ENCODE measurements at regions not wholly inside any gene's neighbourhood (a gene's known extent, or its start where the extent isn't known, plus 50 kb on each side); places are given as distances from the start of the nearest gene placed in this dataset.
A peak's percentile ranks its signal among the peaks of the same experiment; 100 is the strongest.

GRCh38 chr18:7488571-7488970 is 78.5 kb upstream of the PTPRM start:
- Histone ChIP-seq H3K79me1 (ENCODE audit: low read length) (no peaks in the 10 kb centered on the region), H2BK12ac (ENCODE audit: low read length) (no peak overlapping the region), H3K9ac (ENCODE audit: low read length) (no peak overlapping the region), H2BK5ac (ENCODE audit: low read depth, low read length, poor library complexity) (no peak overlapping the region), H3K14ac (ENCODE audit: low read length) (no peak overlapping the region), H3K18ac (ENCODE audit: low read length) (no peak overlapping the region), H3K27me3 (ENCODE audit: insufficient read depth, low read length) (no peaks in the 10 kb centered on the region), H3K4me3 (ENCODE audit: low read depth, low read length) (no peak overlapping the region), H2AK5ac (ENCODE audit: low read length) (no peak overlapping the region), H3K4me1 (ENCODE audit: control insufficient read depth in 1 of 2, insufficient read depth in 2 of 2, low read length in 2 of 2) (no peaks in the 10 kb centered on the region), H3K9me3 (ENCODE audit: insufficient read depth, low read depth, low read length) (no peaks in the 10 kb centered on the region), H4K8ac (ENCODE audit: low read depth, low read length) (no peak overlapping the region), H2BK120ac (ENCODE audit: insufficient read depth, low read length, poor library complexity) (no peak overlapping the region), H3K27ac (ENCODE audit: low read depth, low read length) (no peak overlapping the region), H3K36me3 (ENCODE audit: control insufficient read depth in 1 of 2, insufficient read depth in 2 of 2, low read length in 2 of 2) (no peaks in the 10 kb centered on the region), H3K79me2 (ENCODE audit: control insufficient read depth, insufficient read depth, low read length, poor library complexity) (no peaks in the 10 kb centered on the region), H3K4ac (ENCODE audit: low read depth, low read length) (no peak overlapping the region), H2AFZ (ENCODE audit: insufficient read depth, low read length, poor library complexity) (no peak overlapping the region), H4K12ac (ENCODE audit: low read depth, low read length) (no peak overlapping the region), H3K4me2 (ENCODE audit: low read length) (no peak overlapping the region), H4K91ac (ENCODE audit: low read depth, low read length) (no peak overlapping the region), H3K23ac (ENCODE audit: low read length) (no peak overlapping the region)
- DNase-seq = peak; percentile 20 to 46
- WGBS (ENCODE audit: extremely low coverage, insufficient coverage, insufficient read length) = no CpG with 5 or more reads among the region's 4 CpGs

- no peak for DNase-seq
- H3K79me2 ChIP-seq (ENCODE audit: control insufficient read depth, insufficient read depth, low read length, poor library complexity) = no peaks in the 10 kb centered on the region
- no peak overlapping the region for H2BK12ac ChIP-seq (ENCODE audit: low read length)
- no CpG with 5 or more reads among the region's 1 CpG for WGBS (ENCODE audit: extremely low coverage, insufficient coverage, insufficient read length)
- no peak overlapping the region for H3K4me3 ChIP-seq (ENCODE audit: low read depth, low read length)
- H2AK5ac ChIP-seq (ENCODE audit: low read length) = no peak overlapping the region
- no peaks in the 10 kb centered on the region for H3K36me3 ChIP-seq (ENCODE audit: control insufficient read depth in 1 of 2, insufficient read depth in 2 of 2, low read length in 2 of 2)
- no peak overlapping the region for H3K18ac ChIP-seq (ENCODE audit: low read length)
- no peak overlapping the region for H3K14ac ChIP-seq (ENCODE audit: low read length)
- no peak overlapping the region for H2BK120ac ChIP-seq (ENCODE audit: insufficient read depth, low read length, poor library complexity)
- no peak overlapping the region for H4K12ac ChIP-seq (ENCODE audit: low read depth, low read length)
- no peak overlapping the region for H3K4me2 ChIP-seq (ENCODE audit: low read length)
- no peak overlapping the region for H3K27ac ChIP-seq (ENCODE audit: low read depth, low read length)
- no peak overlapping the region for H3K23ac ChIP-seq (ENCODE audit: low read length)
- no peaks in the 10 kb centered on the region for H3K9me3 ChIP-seq (ENCODE audit: insufficient read depth, low read depth, low read length)
- no peak overlapping the region for H3K9ac ChIP-seq (ENCODE audit: low read length)
- H3K4me1 ChIP-seq (ENCODE audit: control insufficient read depth in 1 of 2, insufficient read depth in 2 of 2, low read length in 2 of 2) = no peaks in the 10 kb centered on the region
- no peak overlapping the region for H4K91ac ChIP-seq (ENCODE audit: low read depth, low read length)
- no peak overlapping the region for H3K4ac ChIP-seq (ENCODE audit: low read depth, low read length)
- H3K27me3 ChIP-seq (ENCODE audit: insufficient read depth, low read length) = no peaks in the 10 kb centered on the region
- H4K8ac ChIP-seq (ENCODE audit: low read depth, low read length) = no peak overlapping the region
- no peak overlapping the region for H2AFZ ChIP-seq (ENCODE audit: insufficient read depth, low read length, poor library complexity)
- H2BK5ac ChIP-seq (ENCODE audit: low read depth, low read length, poor library complexity) = no peak overlapping the region
- no peaks in the 10 kb centered on the region for H3K79me1 ChIP-seq (ENCODE audit: low read length)
These were observed 77.0 kb upstream of the PTPRM start for GRCh38 chr18:7490104-7490503.

GRCh38 chr18:7492385-7492784 is 74.7 kb upstream of the PTPRM start:
- no peaks in the 10 kb centered on the region for H3K36me3 ChIP-seq (ENCODE audit: control insufficient read depth in 1 of 2, insufficient read depth in 2 of 2, low read length in 2 of 2)
- no peaks in the 10 kb centered on the region for H3K79me1 ChIP-seq (ENCODE audit: low read length)
- no peak for DNase-seq
- H3K79me2 ChIP-seq (ENCODE audit: control insufficient read depth, insufficient read depth, low read length, poor library complexity) = no peaks in the 10 kb centered on the region
- no peak overlapping the region for H3K4me2 ChIP-seq (ENCODE audit: low read length)
- H4K91ac ChIP-seq (ENCODE audit: low read depth, low read length) = no peak overlapping the region
- no peaks in the 10 kb centered on the region for H3K9me3 ChIP-seq (ENCODE audit: insufficient read depth, low read depth, low read length)
- H3K18ac ChIP-seq (ENCODE audit: low read length) = no peak overlapping the region
- no peak overlapping the region for H3K14ac ChIP-seq (ENCODE audit: low read length)
- no peak overlapping the region for H2BK120ac ChIP-seq (ENCODE audit: insufficient read depth, low read length, poor library complexity)
- WGBS (ENCODE audit: extremely low coverage, insufficient coverage, insufficient read length) = no CpG with 5 or more reads among the region's 3 CpGs
- no peak overlapping the region for H3K9ac ChIP-seq (ENCODE audit: low read length)
- no peak overlapping the region for H3K23ac ChIP-seq (ENCODE audit: low read length)
- H4K12ac ChIP-seq (ENCODE audit: low read depth, low read length) = no peak overlapping the region
- no peak overlapping the region for H2AK5ac ChIP-seq (ENCODE audit: low read length)
- H3K27me3 ChIP-seq (ENCODE audit: insufficient read depth, low read length) = no peaks in the 10 kb centered on the region
- H3K27ac ChIP-seq (ENCODE audit: low read depth, low read length) = no peak overlapping the region
- no peak overlapping the region for H2BK5ac ChIP-seq (ENCODE audit: low read depth, low read length, poor library complexity)
- H2AFZ ChIP-seq (ENCODE audit: insufficient read depth, low read length, poor library complexity) = no peak overlapping the region
- no peak overlapping the region for H4K8ac ChIP-seq (ENCODE audit: low read depth, low read length)
- no peak overlapping the region for H3K4me3 ChIP-seq (ENCODE audit: low read depth, low read length)
- no peak overlapping the region for H2BK12ac ChIP-seq (ENCODE audit: low read length)
- no peak overlapping the region for H3K4ac ChIP-seq (ENCODE audit: low read depth, low read length)
- H3K4me1 ChIP-seq (ENCODE audit: control insufficient read depth in 1 of 2, insufficient read depth in 2 of 2, low read length in 2 of 2) = no peaks in the 10 kb centered on the region

GRCh38 chr18:7497081-7497480 is 70.0 kb upstream of the PTPRM start:
- no peak overlapping the region for H3K4me2 ChIP-seq (ENCODE audit: low read length)
- no peak overlapping the region for H3K23ac ChIP-seq (ENCODE audit: low read length)
- no peaks in the 10 kb centered on the region for H3K79me1 ChIP-seq (ENCODE audit: low read length)
- H3K9me3 ChIP-seq (ENCODE audit: insufficient read depth, low read depth, low read length) = peaks cover 2% of the 10 kb centered on the region
- H3K4me3 ChIP-seq (ENCODE audit: low read depth, low read length) = no peak overlapping the region
- DNase-seq = no peak
- H3K27ac ChIP-seq (ENCODE audit: low read depth, low read length) = no peak overlapping the region
- no peak overlapping the region for H3K4ac ChIP-seq (ENCODE audit: low read depth, low read length)
- H3K79me2 ChIP-seq (ENCODE audit: control insufficient read depth, insufficient read depth, low read length, poor library complexity) = no peaks in the 10 kb centered on the region
- no peak overlapping the region for H3K14ac ChIP-seq (ENCODE audit: low read length)
- no peak overlapping the region for H2BK120ac ChIP-seq (ENCODE audit: insufficient read depth, low read length, poor library complexity)
- H3K9ac ChIP-seq (ENCODE audit: low read length) = no peak overlapping the region
- H2AFZ ChIP-seq (ENCODE audit: insufficient read depth, low read length, poor library complexity) = no peak overlapping the region
- no peaks in the 10 kb centered on the region for H3K27me3 ChIP-seq (ENCODE audit: insufficient read depth, low read length)
- H2AK5ac ChIP-seq (ENCODE audit: low read length) = no peak overlapping the region
- no peak overlapping the region for H4K8ac ChIP-seq (ENCODE audit: low read depth, low read length)
- no peak overlapping the region for H2BK5ac ChIP-seq (ENCODE audit: low read depth, low read length, poor library complexity)
- no peak overlapping the region for H4K12ac ChIP-seq (ENCODE audit: low read depth, low read length)
- peaks cover 2% of the 10 kb centered on the region in 2 experiments for H3K4me1 ChIP-seq (ENCODE audit: control insufficient read depth in 1 of 2, insufficient read depth in 2 of 2, low read length in 2 of 2)
- no peak overlapping the region for H2BK12ac ChIP-seq (ENCODE audit: low read length)
- no peak overlapping the region for H3K18ac ChIP-seq (ENCODE audit: low read length)
- no peaks in the 10 kb centered on the region for H3K36me3 ChIP-seq (ENCODE audit: control insufficient read depth in 1 of 2, insufficient read depth in 2 of 2, low read length in 2 of 2)
- H4K91ac ChIP-seq (ENCODE audit: low read depth, low read length) = no peak overlapping the region
